GM23338 (cell line): ENCODE measurements at regions not wholly inside any gene's neighbourhood (a gene's known extent, or its start where the extent isn't known, plus 50 kb on each side); places are given as distances from the start of the nearest gene placed in this dataset.

Experiments used
- CREB1 ChIP-seq: fragments of 250-450 bp; sonication (Bioruptor Pico); IDR thresholded peaks from 2 replicates; pipeline ENCODE4 v1.5.0; 2020; ENCODE audit warnings: low read depth, mild to moderate bottlenecking, moderate library complexity
- CTCF ChIP-seq, 2 experiments: fragments of 200-600 bp in 1 of 2; sonication (generic) in 1 of 2; conservative IDR thresholded peaks; 2 replicates each; pipeline versions ENCODE4 v1.5.1 to v1.6.1; 2016 to 2017; ENCODE audit warnings: antibody characterized with exemption in 2 of 2, low read depth in 2 of 2, mild to moderate bottlenecking in 2 of 2, moderate library complexity in 1 of 2
- ETS1 ChIP-seq: IDR thresholded peaks from 2 replicates; pipeline ENCODE4 v1.6.1; 2016; ENCODE audit warnings: antibody characterized with exemption
- EZH2 ChIP-seq: fragments of 200-600 bp; sonication (generic); IDR thresholded peaks from one replicate; pipeline ENCODE4 v1.8.0; 2017; ENCODE audit warnings: antibody characterized with exemption, mild to moderate bottlenecking, low read depth; ENCODE audit not compliant: unreplicated experiment
- EZH2phosphoT487 ChIP-seq: fragments of 200-600 bp; sonication (generic); IDR thresholded peaks from one replicate; pipeline ENCODE4 v1.8.1; 2018; ENCODE audit warnings: antibody characterized with exemption; ENCODE audit not compliant: unreplicated experiment
- JUNB ChIP-seq: IDR thresholded peaks from one replicate; pipeline ENCODE4 v1.6.1; 2016; ENCODE audit warnings: antibody characterized with exemption; ENCODE audit not compliant: unreplicated experiment
- NANOG ChIP-seq: IDR thresholded peaks from 2 replicates; pipeline ENCODE4 v1.6.1; 2016; ENCODE audit warnings: antibody characterized with exemption, borderline replicate concordance
- POLR2AphosphoS5 ChIP-seq: IDR thresholded peaks from 2 replicates; pipeline ENCODE4 v1.6.1; 2016; ENCODE audit warnings: antibody characterized with exemption, low read depth
- REST ChIP-seq: IDR thresholded peaks from one replicate; pipeline ENCODE4 v1.6.1; 2018; ENCODE audit warnings: antibody characterized with exemption; ENCODE audit not compliant: unreplicated experiment
- STAT1 ChIP-seq: IDR thresholded peaks from one replicate; pipeline ENCODE4 v1.6.1; 2016; ENCODE audit warnings: antibody characterized with exemption; ENCODE audit not compliant: unreplicated experiment
- ZNF114 ChIP-seq: fragments of 250-450 bp; sonication (Bioruptor Pico); IDR thresholded peaks from 2 replicates; pipeline ENCODE4 v1.5.0; 2020; ENCODE audit warnings: mild to moderate bottlenecking, moderate library complexity
- ZNF331 ChIP-seq: fragments of 250-450 bp; sonication (Bioruptor Pico); IDR thresholded peaks from 2 replicates; pipeline ENCODE4 v1.5.0; 2020; ENCODE audit warnings: low read depth, mild to moderate bottlenecking, moderate library complexity
- ZNF462 ChIP-seq: fragments of 250-450 bp; sonication (Bioruptor Pico); IDR thresholded peaks from 2 replicates; pipeline ENCODE4 v1.5.0; 2020; ENCODE audit warnings: mild to moderate bottlenecking, moderate library complexity

GRCh38 chr5:164941132-164941531 is 1435.7 kb downstream of the MAT2B start:
- no peak for TF ChIP-seq EZH2phosphoT487
- TF ChIP-seq POLR2AphosphoS5: no peak
- TF ChIP-seq CTCF (conservative IDR thresholded peaks at IDR 0.05; ENCODE audit: low read depth in 2 of 2): no peak
- TF ChIP-seq EZH2: no peak
- TF ChIP-seq REST: no peak
- TF ChIP-seq CREB1: no peak
- TF ChIP-seq ZNF331 (CRISPR knock-in tag): no peak
- no peak for TF ChIP-seq JUNB
- TF ChIP-seq STAT1: no peak
- TF ChIP-seq ETS1: no peak
- no peak for TF ChIP-seq NANOG
- no peak for TF ChIP-seq ZNF114 (CRISPR knock-in tag)
- TF ChIP-seq ZNF462: no peak
